ENCODE measurements at regions not wholly inside any gene's neighbourhood (a gene's known extent, or its start where the extent isn't known, plus 50 kb on each side); places are given as distances from the start of the nearest gene placed in this dataset.
"Not testable (repeated sequence)": the region's sequence is repeated elsewhere in the genome, so short reads cannot be mapped to it uniquely, and the experiment has no call there.

- DNase-seq; H3K27me3 Mint-ChIP-seq; CTCF ChIA-PET; H3K9me3 Mint-ChIP-seq; POLR2A ChIA-PET; H3K27ac Mint-ChIP-seq; H3K4me3 Mint-ChIP-seq; H3K36me3 Mint-ChIP-seq (ENCODE audit: low read depth); intact Hi-C loops (cut with micrococcal nuclease); H3K4me1 Mint-ChIP-seq; ATAC-seq (ENCODE audit: low read depth): not testable (repeated sequence)
Measured at GRCh38 chr12:76971216-76971879, 92.5 kb upstream of the CSRP2 start.

DNA sequence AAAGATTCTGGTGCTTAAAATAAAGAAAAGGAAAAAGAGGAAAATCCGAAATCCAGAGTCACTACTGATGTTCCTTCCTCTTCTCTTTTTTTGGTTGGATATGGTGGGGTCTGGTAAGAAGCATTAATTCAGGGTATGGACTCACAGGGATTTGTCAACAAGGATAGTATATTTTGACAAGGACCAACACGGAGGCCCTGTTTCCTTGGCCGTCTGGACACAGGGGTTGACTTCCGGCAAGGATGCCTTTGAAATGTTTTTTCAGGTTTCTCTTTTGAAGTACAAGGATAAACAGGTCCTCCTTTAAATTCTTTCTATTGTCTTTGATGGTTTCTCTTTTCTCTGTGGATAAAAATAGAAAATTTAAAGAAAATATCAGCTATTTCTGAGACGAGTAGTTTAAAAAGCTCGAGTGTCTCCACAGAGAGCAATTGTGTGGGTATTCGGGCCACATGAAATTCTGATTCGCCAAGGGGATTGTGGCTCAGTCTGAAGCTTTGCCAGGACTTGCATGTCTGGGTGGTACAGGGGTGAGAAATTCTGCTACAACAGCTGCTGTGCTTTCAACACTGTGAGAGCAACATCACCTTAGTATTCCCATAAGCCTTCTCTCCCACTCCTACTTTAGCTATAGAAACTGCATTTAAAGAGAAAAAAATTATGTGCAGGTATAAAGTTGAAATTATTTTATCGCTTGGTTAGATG lies 88.5 kb upstream of the CSRP2 start:
- ChIA-PET CTCF (no interaction called here), POLR2A (no interaction called here)
- peaks cover 8% of the 10 kb centered on the region for H3K9me3 Mint-ChIP-seq
- no peak overlapping the region for H3K4me3 Mint-ChIP-seq
- TF ChIP-seq, protein P1, sequence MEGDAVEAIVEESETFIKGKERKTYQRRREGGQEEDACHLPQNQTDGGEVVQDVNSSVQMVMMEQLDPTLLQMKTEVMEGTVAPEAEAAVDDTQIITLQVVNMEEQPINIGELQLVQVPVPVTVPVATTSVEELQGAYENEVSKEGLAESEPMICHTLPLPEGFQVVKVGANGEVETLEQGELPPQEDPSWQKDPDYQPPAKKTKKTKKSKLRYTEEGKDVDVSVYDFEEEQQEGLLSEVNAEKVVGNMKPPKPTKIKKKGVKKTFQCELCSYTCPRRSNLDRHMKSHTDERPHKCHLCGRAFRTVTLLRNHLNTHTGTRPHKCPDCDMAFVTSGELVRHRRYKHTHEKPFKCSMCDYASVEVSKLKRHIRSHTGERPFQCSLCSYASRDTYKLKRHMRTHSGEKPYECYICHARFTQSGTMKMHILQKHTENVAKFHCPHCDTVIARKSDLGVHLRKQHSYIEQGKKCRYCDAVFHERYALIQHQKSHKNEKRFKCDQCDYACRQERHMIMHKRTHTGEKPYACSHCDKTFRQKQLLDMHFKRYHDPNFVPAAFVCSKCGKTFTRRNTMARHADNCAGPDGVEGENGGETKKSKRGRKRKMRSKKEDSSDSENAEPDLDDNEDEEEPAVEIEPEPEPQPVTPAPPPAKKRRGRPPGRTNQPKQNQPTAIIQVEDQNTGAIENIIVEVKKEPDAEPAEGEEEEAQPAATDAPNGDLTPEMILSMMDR (IDR thresholded peaks at IDR 0.05): no peak
- intact Hi-C loops (cut with micrococcal nuclease): no loop called here
- DNase-seq: no peak
- H3K36me3 Mint-ChIP-seq (ENCODE audit: low read depth): no peaks in the 10 kb centered on the region
- peaks cover 2% of the 10 kb centered on the region for H3K27me3 Mint-ChIP-seq
- no peaks in the 10 kb centered on the region for H3K4me1 Mint-ChIP-seq
- no peak overlapping the region for H3K27ac Mint-ChIP-seq
- ATAC-seq (ENCODE audit: low read depth): no peak

DNA sequence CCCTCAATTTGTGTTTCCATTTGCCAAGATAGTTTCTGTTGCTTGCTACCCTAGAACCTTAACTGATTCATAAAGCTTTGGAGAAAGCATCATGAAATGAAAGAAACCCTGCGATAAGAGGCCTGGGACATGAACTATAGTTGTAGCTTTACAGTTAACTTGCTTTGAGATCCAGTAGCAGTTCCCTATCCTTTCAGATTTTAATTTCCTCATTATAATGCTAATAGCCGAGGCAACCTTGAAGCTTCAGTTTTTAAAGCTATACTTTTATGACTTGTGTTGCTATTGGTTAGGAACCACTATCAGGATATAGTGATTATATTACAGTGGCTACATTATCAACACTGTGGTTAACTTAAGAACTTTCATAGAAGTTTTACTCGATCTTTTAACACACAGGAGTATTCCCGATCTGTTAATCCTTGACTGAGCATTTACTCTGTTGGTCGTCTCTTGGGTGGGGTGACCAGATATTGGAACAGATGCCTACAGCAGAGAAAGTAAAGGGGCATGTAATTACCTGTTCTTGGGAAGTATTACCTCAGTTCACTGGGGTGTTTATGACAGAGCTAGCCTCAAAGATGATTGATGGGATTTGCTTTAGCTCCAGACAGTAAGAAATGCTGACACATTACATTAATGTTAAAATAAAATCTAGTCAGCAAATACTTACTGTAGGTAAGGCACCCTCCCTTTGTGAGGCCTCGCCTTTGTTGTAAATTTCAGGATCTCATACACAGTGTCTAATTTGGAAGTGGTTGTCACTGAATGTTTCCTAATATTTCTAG lies 86.2 kb upstream of the CSRP2 start:
- H3K9me3 Mint-ChIP-seq: peaks cover 5% of the 10 kb centered on the region
- no peak overlapping the region for H3K27ac Mint-ChIP-seq
- ChIA-PET POLR2A (no interaction called here), CTCF (interaction anchor here (1.3 kb wide), 1 partner anchor 46 kb away, joined by 3 read pairs; no protein-coding TSS in a partner anchor)
- no peaks in the 10 kb centered on the region for H3K36me3 Mint-ChIP-seq (ENCODE audit: low read depth)
- DNase-seq: no peak
- ATAC-seq (ENCODE audit: low read depth): no peak
- intact Hi-C loops (cut with micrococcal nuclease): no loop called here
- TF ChIP-seq, protein P1 (IDR thresholded peaks at IDR 0.05): no peak
- no peaks in the 10 kb centered on the region for H3K4me1 Mint-ChIP-seq
- peaks cover 2% of the 10 kb centered on the region for H3K27me3 Mint-ChIP-seq
- no peak overlapping the region for H3K4me3 Mint-ChIP-seq

- Mint-ChIP-seq H3K36me3 (ENCODE audit: low read depth) (no peaks in the 10 kb centered on the region), H3K9me3 (no peaks in the 10 kb centered on the region), H3K4me3 (no peak overlapping the region), H3K27ac (no peak overlapping the region), H3K4me1 (no peaks in the 10 kb centered on the region), H3K27me3 (peaks cover 2% of the 10 kb centered on the region)
- ChIA-PET CTCF (no interaction called here), POLR2A (no interaction called here)
- ATAC-seq (ENCODE audit: low read depth): no peak
- intact Hi-C loops (cut with micrococcal nuclease): no loop called here
- no peak for DNase-seq
- TF ChIP-seq, protein P1 (IDR thresholded peaks at IDR 0.05): no peak
Measured at GRCh38 chr12:76962099-76962498, 83.3 kb upstream of the CSRP2 start.

GRCh38 chr12:76957301-76957700 lies 78.5 kb upstream of the CSRP2 start:
- H3K36me3 Mint-ChIP-seq (ENCODE audit: low read depth): no peaks in the 10 kb centered on the region
- ChIA-PET CTCF (no interaction called here), POLR2A (no interaction called here)
- DNase-seq: no peak
- H3K9me3 Mint-ChIP-seq: no peaks in the 10 kb centered on the region
- TF ChIP-seq, protein P1 (IDR thresholded peaks at IDR 0.05): no peak
- intact Hi-C loops (cut with micrococcal nuclease): no loop called here
- H3K4me3 Mint-ChIP-seq: no peak overlapping the region
- H3K27me3 Mint-ChIP-seq: peaks cover 12% of the 10 kb centered on the region
- no peak overlapping the region for H3K27ac Mint-ChIP-seq
- no peak for ATAC-seq (ENCODE audit: low read depth)
- H3K4me1 Mint-ChIP-seq: no peaks in the 10 kb centered on the region

Measured in activated B cell treated with CpG ODN at 0.5 μM for 24 hours (primary cell).